Fibroblast of skin of abdomen (primary cell): ENCODE measurements at regions not wholly inside any gene's neighbourhood (a gene's known extent, or its start where the extent isn't known, plus 50 kb on each side); places are given as distances from the start of the nearest gene placed in this dataset.
"Not testable (repeated sequence)": the region's sequence is repeated elsewhere in the genome, so short reads cannot be mapped to it uniquely, and the experiment has no call there.

Experiments used
- DNase-seq: peaks from one replicate; pipeline ENCODE4 v3.0.0-alpha.2; 2013

GRCh38 chrX:35221391-35221790, 278.8 kb downstream of the FAM47B start:
- DNase-seq: not testable (repeated sequence)

- no peak for DNase-seq
Observed at GRCh38 chrX:35244088-35244741, 301.6 kb downstream of the FAM47B start.

- DNase-seq: no peak
Observed at GRCh38 chrX:35244796-35245508, 302.4 kb downstream of the FAM47B start.

- DNase-seq: no peak
Observed at GRCh38 chrX:35251226-35251625, 308.6 kb downstream of the FAM47B start.

- DNase-seq: no peak
Observed at GRCh38 chrX:35276115-35276514, 333.5 kb downstream of the FAM47B start.

GRCh38 chrX:35285289-35285962, 342.8 kb downstream of the FAM47B start:
- DNase-seq: no peak

- no peak for DNase-seq
Observed at GRCh38 chrX:35288657-35289056, 346.1 kb downstream of the FAM47B start.

- DNase-seq: no peak
Observed at GRCh38 chrX:35289952-35290351, 347.4 kb downstream of the FAM47B start.

- DNase-seq: no peak
Observed at GRCh38 chrX:35291013-35291412, 348.4 kb downstream of the FAM47B start.

- no peak for DNase-seq
Observed at GRCh38 chrX:35292522-35292921, 349.9 kb downstream of the FAM47B start.

- DNase-seq: not testable (repeated sequence)
Observed at GRCh38 chrX:35305037-35305436, 362.4 kb downstream of the FAM47B start.

- DNase-seq: no peak
Observed at GRCh38 chrX:35339796-35340195, 397.2 kb downstream of the FAM47B start.

GRCh38 chrX:35340465-35340864, 397.9 kb downstream of the FAM47B start:
- no peak for DNase-seq

- no peak for DNase-seq
Observed at GRCh38 chrX:35351212-35351611, 408.6 kb downstream of the FAM47B start.

- DNase-seq: no peak
Observed at GRCh38 chrX:35351795-35352483, 409.3 kb downstream of the FAM47B start.

GRCh38 chrX:35357656-35358055, 415.1 kb downstream of the FAM47B start:
- DNase-seq: no peak

GRCh38 chrX:35362866-35363265, 420.3 kb downstream of the FAM47B start:
- DNase-seq: no peak

- no peak for DNase-seq
Observed at GRCh38 chrX:35374116-35374515, 424.0 kb upstream of the MAGEB16 start.

- no peak for DNase-seq
Observed at GRCh38 chrX:35380808-35381700, 417.1 kb upstream of the MAGEB16 start.

GRCh38 chrX:35381709-35382108, 416.4 kb upstream of the MAGEB16 start:
- DNase-seq: not testable (repeated sequence)

- no peak for DNase-seq
Observed at GRCh38 chrX:35382966-35383365, 415.2 kb upstream of the MAGEB16 start.

GRCh38 chrX:35392232-35392631, 405.9 kb upstream of the MAGEB16 start:
- DNase-seq: no peak
